HG03060 (cell line): ENCODE measurements at regions not wholly inside any gene's neighbourhood (a gene's known extent, or its start where the extent isn't known, plus 50 kb on each side); places are given as distances from the start of the nearest gene placed in this dataset.
"Not testable (repeated sequence)": the region's sequence is repeated elsewhere in the genome, so short reads cannot be mapped to it uniquely, and the experiment has no call there.

Experiments
- ATAC-seq: cut with Tn5 transposase; IDR thresholded peaks from one replicate; pipeline ENCODE4 v1.9.1; 2021; ENCODE audit warnings: low read depth, moderate number of reproducible peaks; ENCODE audit not compliant: unreplicated experiment

DNA sequence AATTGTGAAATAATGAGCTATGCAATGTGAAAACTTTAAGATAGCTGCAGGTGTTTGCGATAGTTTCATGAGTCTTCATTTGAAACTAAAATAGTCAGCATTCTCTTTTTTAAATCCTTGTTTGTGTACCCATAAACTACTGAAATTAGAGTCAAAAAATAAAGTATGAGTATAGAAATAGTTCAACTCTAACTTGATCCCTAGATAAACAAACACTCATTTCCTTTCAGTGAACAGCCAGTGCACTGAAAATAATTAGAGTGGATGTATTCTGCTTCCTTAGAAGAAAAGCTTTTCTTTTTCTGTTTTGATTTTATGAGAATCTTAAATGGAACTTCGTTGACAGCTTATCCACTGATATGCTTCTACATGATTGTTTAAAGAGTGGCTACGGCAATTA, 1033.4 kb downstream of the SOCS6 start:
- no peak for ATAC-seq

GRCh38 chr18:71321319-71321718, 1032.5 kb downstream of the SOCS6 start:
- no peak for ATAC-seq

GRCh38 chr18:71304856-71305255, 1016.0 kb downstream of the SOCS6 start:
- ATAC-seq: no peak

DNA sequence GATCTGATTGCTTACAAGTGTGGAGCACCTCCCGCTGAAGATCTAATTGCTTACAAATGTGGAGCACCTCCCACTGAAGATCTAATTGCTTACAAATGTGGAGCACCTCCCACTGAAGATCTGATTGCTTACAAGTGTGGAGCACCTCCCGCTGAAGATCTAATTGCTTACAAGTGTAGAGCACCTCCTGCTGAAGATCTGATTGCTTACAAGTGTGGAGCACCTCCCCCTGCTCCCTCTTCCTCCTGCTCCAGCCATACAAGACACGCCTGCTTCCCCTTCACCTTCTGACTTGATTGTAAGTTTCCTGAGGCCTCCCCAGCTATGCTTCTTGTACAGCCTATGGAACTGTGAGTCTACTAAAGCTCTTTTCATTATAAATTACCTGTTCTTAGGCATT, 1014.9 kb downstream of the SOCS6 start:
- not testable (repeated sequence) for ATAC-seq

DNA sequence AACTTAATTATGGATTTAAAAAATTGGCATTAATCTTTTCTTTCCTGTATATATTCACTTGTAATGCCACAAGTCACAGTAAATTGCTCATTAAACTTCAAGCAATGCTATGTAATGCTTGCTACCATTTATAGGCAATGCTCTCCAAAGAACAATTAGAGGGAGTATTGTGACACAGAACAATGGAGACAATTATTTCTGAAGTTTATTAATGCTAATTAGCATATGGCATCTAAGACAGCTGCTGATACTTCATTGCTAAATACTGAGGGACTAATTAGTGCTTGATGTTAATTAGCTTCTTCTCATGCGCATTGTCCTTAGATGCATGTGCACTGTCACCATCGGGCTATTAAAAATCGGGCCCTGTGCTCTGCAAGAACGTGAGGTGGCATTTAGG, 1012.8 kb downstream of the SOCS6 start:
- ATAC-seq: no peak

- not testable (repeated sequence) for ATAC-seq
Observed at GRCh38 chr18:71294201-71294600, 1005.4 kb downstream of the SOCS6 start.

- ATAC-seq: no peak
Observed at GRCh38 chr18:71293322-71293721, 1004.5 kb downstream of the SOCS6 start.

DNA sequence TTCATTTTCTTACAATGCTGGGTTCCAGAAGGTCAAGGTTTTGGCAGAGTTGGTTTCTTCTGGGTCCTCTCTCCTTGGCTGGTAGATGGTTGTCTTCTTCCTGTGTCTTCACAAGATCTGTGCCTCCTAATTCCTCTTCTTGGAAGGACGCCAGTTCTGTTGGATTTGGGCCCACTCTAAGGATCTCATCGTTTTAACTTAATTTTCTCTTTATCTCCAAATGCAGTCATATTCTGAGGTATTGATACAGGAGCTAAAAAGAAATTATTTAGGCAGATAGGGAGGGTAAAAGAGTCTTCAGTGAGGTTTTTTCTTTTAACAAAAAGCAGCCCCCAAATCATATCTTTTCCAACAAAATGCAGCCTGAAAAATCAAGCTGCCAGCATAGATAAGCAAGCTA, 998.4 kb downstream of the SOCS6 start:
- ATAC-seq: no peak

DNA sequence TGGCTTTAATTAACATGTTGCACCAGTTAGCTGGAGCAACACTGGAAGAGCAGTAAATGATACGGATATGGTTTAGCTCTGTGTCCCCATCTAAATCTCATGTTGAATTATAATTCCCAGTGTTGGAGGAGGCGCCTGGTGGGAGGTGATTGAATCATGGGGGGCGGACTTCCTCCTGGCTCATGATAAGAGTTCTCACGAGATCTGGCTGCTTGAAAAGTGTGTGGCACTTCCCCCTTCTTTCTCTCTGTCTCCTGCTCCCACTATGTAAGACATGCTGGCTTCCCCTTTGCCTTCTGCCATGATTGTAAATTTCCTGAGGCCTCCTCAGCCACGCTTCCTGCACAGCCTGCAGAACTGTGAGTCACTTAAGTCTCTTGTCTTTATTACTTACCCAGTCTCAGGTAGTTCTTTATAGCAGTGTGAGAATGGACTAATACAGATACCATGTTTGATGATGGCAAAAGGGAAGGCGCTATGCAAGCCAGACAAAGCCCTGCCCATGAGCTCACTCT, 963.6 kb downstream of the SOCS6 start:
- ATAC-seq: no peak

GRCh38 chr18:71250191-71250590, 961.3 kb downstream of the SOCS6 start:
- no peak for ATAC-seq

DNA sequence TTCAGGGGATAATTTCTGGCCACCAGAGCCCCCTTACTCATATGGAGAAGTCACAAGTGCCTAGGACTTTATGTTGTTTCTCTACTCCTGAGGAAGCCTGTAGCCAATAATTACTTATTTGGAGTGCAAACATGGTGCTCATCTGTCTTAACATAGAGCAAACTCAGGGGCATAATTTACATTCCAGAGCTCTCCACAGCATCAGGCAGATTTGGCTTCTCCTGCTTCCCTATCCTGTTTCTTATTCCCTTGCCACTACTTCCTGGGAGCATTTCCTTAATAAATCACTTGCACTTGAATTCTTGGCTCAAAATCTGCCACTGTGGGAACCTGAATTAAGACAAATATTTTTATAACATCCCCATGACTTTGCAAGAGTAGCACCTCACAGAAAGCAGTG, 960.9 kb downstream of the SOCS6 start:
- no peak for ATAC-seq

GRCh38 chr18:71242981-71243380, 954.1 kb downstream of the SOCS6 start:
- ATAC-seq: no peak

GRCh38 chr18:71238974-71239624, 950.3 kb downstream of the SOCS6 start:
- no peak for ATAC-seq

GRCh38 chr18:71237641-71238040, 948.8 kb downstream of the SOCS6 start:
- no peak for ATAC-seq

DNA sequence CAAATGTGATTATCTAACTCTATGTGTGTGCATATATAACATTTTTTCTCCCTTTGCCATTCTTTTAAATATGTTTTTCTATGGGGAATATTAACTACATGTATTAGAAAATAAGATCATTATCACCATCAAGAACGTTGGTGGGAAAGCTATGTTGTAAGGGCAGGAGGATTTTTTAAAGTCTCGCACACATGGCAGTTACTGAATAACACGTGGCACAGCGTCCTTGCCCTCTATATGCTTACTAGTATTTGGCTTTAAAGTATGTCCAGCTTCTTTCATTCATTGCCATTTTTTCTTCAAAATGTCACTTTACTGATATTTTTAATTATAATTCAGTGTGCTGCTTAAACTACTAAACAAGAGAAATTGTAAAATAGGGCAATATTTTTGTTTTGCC, 944.3 kb downstream of the SOCS6 start:
- ATAC-seq: no peak

- no peak for ATAC-seq
Observed at GRCh38 chr18:71223486-71223885, 934.6 kb downstream of the SOCS6 start.

GRCh38 chr18:71221405-71221804, 932.6 kb downstream of the SOCS6 start:
- no peak for ATAC-seq

GRCh38 chr18:71212739-71213138, 923.9 kb downstream of the SOCS6 start:
- ATAC-seq: not testable (repeated sequence)

DNA sequence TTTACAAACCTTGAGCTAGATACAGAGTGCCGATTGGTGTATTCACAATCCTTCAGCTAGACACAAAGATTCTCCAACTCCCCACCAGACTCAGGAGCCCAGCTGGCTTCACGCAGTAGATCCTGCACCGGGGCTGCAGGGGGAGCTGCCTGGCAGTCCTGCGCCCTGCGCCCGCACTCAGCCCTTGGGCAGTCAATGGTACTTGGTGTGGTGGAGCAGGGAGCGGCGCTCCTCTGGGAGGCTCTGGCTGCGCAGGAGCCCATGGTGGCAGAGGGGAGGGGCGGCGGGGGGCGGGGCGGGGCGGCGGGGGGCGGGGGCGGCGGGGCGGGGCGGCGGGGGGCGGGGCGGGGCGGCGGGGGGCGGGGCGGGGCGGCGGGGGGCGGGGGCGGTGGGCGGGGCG, 923.4 kb downstream of the SOCS6 start:
- no peak for ATAC-seq

DNA sequence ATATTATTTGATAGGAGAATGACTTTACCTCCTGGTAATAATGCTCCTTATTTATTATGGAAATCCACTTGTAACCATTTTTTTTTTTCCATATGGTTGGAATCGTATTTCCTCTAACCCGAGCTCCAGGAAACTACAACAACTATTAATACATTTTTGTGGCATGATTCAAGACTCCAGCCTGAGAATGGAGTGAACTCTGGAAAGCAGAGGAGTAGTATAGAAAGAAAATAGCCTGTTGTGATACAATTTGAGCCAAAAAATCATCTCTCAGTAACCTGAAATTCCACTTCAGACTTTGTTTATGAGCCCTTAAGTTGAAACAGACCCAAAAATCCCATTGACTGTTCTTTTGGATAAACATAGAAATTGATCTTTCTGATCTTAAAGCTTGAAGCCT, 921.1 kb downstream of the SOCS6 start:
- no peak for ATAC-seq

DNA sequence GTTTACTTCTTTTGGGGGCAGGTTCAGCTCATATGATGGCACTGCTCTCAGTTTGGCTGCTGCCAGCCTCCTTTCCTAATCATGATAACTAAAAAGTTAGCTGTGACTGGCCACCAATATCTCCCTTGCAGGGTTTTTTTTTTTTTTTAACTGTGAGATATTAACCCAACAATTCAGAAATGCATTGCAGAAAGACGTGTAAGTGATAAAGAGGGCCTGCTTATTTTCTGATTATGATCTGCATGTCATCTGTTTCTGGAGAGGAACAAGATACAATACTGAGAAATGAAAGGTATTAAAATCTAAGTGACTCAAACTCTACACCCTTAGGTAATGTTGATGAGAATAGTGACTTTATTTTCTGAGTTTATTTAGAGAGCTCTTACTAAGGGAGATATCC, 905.6 kb downstream of the SOCS6 start:
- ATAC-seq: no peak

DNA sequence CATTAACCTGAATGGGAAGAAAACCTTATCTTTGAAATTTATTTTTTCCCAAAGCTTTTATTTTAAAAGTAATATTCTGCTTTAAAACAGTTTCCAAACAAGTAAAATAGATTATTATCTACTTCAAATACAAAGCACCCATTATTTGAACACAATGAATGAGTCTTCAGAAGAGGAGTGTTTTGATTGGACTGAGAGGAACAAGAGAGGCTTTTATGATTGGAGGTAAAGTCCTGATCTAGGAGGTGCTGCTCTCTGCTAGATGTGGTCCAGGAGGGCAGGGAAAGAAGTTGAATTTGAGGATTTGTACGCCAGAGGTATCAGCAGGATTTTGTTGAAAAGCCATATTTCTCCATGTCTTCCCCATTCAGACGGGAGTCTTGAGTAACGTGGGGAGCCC, 900.7 kb downstream of the SOCS6 start:
- ATAC-seq: no peak
